ENCODE measurements at regions not wholly inside any gene's neighbourhood (a gene's known extent, or its start where the extent isn't known, plus 50 kb on each side); places are given as distances from the start of the nearest gene placed in this dataset.

DNA sequence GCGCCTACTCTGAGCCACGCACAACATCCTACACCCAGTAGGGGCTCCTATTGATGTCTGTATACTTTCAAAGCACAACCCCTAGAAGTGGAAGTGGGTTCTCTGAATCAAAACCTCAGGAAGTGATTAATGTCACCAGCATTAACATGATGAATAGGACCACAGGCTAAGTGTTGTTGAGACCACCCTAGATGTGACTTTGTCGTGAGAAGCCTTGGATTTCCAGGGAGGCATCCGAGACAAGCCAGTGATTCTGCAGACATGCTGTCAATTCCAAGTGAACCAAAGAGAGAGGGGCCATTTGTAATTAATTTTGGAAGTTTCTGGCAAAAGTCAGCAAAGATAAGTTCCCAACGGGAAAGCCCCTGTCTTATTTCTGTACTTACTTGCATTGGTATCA lies 493.0 kb downstream of the ZIC3 start:
- Histone ChIP-seq H3K4me2 (ENCODE audit: low read depth, low read length, poor library complexity, severe bottlenecking) (no peak overlapping the region), H3K9ac (ENCODE audit: low read depth, low read length, poor library complexity, severe bottlenecking) (no peak overlapping the region), H3F3A (ENCODE audit: low read depth) (no peaks in the 10 kb centered on the region), H3K36me3 (ENCODE audit: insufficient read depth, low read length) (no peaks in the 10 kb centered on the region), H2AFZ (ENCODE audit: low read length) (no peak overlapping the region), H3K4me3 (ENCODE audit: low read length, poor library complexity, severe bottlenecking) (no peak overlapping the region), H3K9me3 (ENCODE audit: insufficient read depth, low read depth, low read length) (no peaks in the 10 kb centered on the region), H4K20me1 (ENCODE audit: insufficient read depth, low read length, poor library complexity, severe bottlenecking) (no peaks in the 10 kb centered on the region), H3K79me2 (ENCODE audit: insufficient read depth, low read length) (no peaks in the 10 kb centered on the region), H3K9me2 (replicated peaks; ENCODE audit: low read depth, low read length) (no peaks in the 10 kb centered on the region), H3K4me1 (ENCODE audit: insufficient read depth, low read length, poor library complexity, severe bottlenecking) (no peaks in the 10 kb centered on the region), H3K27me3 (ENCODE audit: insufficient read depth, low read length, poor library complexity, severe bottlenecking) (no peaks in the 10 kb centered on the region)
- TF ChIP-seq, protein P1, sequence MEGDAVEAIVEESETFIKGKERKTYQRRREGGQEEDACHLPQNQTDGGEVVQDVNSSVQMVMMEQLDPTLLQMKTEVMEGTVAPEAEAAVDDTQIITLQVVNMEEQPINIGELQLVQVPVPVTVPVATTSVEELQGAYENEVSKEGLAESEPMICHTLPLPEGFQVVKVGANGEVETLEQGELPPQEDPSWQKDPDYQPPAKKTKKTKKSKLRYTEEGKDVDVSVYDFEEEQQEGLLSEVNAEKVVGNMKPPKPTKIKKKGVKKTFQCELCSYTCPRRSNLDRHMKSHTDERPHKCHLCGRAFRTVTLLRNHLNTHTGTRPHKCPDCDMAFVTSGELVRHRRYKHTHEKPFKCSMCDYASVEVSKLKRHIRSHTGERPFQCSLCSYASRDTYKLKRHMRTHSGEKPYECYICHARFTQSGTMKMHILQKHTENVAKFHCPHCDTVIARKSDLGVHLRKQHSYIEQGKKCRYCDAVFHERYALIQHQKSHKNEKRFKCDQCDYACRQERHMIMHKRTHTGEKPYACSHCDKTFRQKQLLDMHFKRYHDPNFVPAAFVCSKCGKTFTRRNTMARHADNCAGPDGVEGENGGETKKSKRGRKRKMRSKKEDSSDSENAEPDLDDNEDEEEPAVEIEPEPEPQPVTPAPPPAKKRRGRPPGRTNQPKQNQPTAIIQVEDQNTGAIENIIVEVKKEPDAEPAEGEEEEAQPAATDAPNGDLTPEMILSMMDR (conservative IDR thresholded peaks at IDR 0.05; ENCODE audit: low read length) = no peak
- no peak for TF ChIP-seq EZH2phosphoT487 (IDR thresholded peaks at IDR 0.05; ENCODE audit: borderline replicate concordance)

DNA sequence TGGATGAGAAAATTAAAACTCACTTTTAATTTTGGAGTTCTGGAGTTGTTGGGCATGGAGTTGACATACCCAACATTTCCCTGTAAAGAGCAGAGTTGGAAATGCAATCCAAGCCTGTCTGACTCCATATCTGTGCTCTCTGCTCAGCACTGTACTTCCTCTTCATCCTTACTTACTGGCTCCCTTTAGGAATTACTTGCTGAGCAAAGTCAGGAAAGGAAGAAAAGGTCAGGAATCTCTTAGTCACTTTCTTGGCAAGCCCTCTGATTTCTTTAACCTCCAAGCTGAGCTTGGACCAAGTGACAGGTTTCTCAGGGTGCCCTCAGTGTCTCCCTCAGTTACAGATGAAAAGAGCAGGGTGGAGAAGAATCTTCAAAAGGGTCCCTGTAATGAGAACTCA lies 501.5 kb downstream of the ZIC3 start:
- Histone ChIP-seq H3K4me1 (ENCODE audit: insufficient read depth, low read length, poor library complexity, severe bottlenecking) (no peaks in the 10 kb centered on the region), H3K9ac (ENCODE audit: low read depth, low read length, poor library complexity, severe bottlenecking) (no peak overlapping the region)
- TF ChIP-seq, protein P1 (conservative IDR thresholded peaks at IDR 0.05; ENCODE audit: low read length) = no peak
- TF ChIP-seq EZH2phosphoT487 (IDR thresholded peaks at IDR 0.05; ENCODE audit: borderline replicate concordance) = no peak

DNA sequence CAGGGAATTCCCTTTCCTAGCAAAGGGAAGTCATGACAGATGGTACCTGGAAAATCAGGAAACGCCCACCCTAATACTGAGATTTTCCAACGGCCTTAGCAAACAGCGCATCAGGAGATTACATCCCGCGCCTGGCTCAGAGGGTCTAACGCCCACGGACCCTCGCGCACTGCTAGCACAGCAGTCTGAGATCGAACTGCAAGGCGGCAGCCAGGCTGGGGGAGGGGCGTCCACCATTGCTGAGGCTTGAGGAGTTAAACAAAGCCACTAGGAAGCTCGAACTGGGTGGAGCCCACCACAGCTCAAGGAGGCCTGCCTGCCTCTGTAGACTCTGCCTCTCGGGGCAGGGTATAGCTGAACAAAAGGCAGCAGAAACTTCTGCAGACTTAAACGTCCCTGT lies 507.7 kb downstream of the ZIC3 start:
- H3K9me3 ChIP-seq (ENCODE audit: insufficient read depth, low read depth, low read length) = no peaks in the 10 kb centered on the region
- H3K4me1 ChIP-seq (ENCODE audit: insufficient read depth, low read length, poor library complexity, severe bottlenecking) = no peaks in the 10 kb centered on the region
- H3K4me3 ChIP-seq (ENCODE audit: low read length, poor library complexity, severe bottlenecking) = no peak overlapping the region
- H3K9ac ChIP-seq (ENCODE audit: low read depth, low read length, poor library complexity, severe bottlenecking) = no peak overlapping the region
- H3F3A ChIP-seq (ENCODE audit: low read depth) = no peaks in the 10 kb centered on the region
- H4K20me1 ChIP-seq (ENCODE audit: insufficient read depth, low read length, poor library complexity, severe bottlenecking) = no peaks in the 10 kb centered on the region
- no peaks in the 10 kb centered on the region for H3K27me3 ChIP-seq (ENCODE audit: insufficient read depth, low read length, poor library complexity, severe bottlenecking)
- no peak for TF ChIP-seq EZH2phosphoT487 (IDR thresholded peaks at IDR 0.05; ENCODE audit: borderline replicate concordance)
- TF ChIP-seq, protein P1 (conservative IDR thresholded peaks at IDR 0.05; ENCODE audit: low read length) = no peak
- no peak overlapping the region for H2AFZ ChIP-seq (ENCODE audit: low read length)
- H3K9me2 ChIP-seq (replicated peaks; ENCODE audit: low read depth, low read length) = no peaks in the 10 kb centered on the region
- no peaks in the 10 kb centered on the region for H3K79me2 ChIP-seq (ENCODE audit: insufficient read depth, low read length)
- no peak overlapping the region for H3K4me2 ChIP-seq (ENCODE audit: low read depth, low read length, poor library complexity, severe bottlenecking)
- no peaks in the 10 kb centered on the region for H3K36me3 ChIP-seq (ENCODE audit: insufficient read depth, low read length)

More for the DNA sequence above, 501.5 kb downstream of the ZIC3 start:
- H4K20me1 ChIP-seq (ENCODE audit: insufficient read depth, low read length, poor library complexity, severe bottlenecking) = no peaks in the 10 kb centered on the region
- H3K9me3 ChIP-seq (ENCODE audit: insufficient read depth, low read depth, low read length) = no peaks in the 10 kb centered on the region
- no peaks in the 10 kb centered on the region for H3K27me3 ChIP-seq (ENCODE audit: insufficient read depth, low read length, poor library complexity, severe bottlenecking)
- no peak overlapping the region for H2AFZ ChIP-seq (ENCODE audit: low read length)
- no peak overlapping the region for H3K4me3 ChIP-seq (ENCODE audit: low read length, poor library complexity, severe bottlenecking)
- H3K79me2 ChIP-seq (ENCODE audit: insufficient read depth, low read length) = no peaks in the 10 kb centered on the region
- H3K4me2 ChIP-seq (ENCODE audit: low read depth, low read length, poor library complexity, severe bottlenecking) = no peak overlapping the region
- H3F3A ChIP-seq (ENCODE audit: low read depth) = no peaks in the 10 kb centered on the region
- H3K9me2 ChIP-seq (replicated peaks; ENCODE audit: low read depth, low read length) = no peaks in the 10 kb centered on the region
- H3K36me3 ChIP-seq (ENCODE audit: insufficient read depth, low read length) = no peaks in the 10 kb centered on the region
